Activated CD4-positive, alpha-beta T cell treated with anti-CD3 and anti-CD28 coated beads for 36 hours (primary cell): ENCODE measurements at regions not wholly inside any gene's neighbourhood (a gene's known extent, or its start where the extent isn't known, plus 50 kb on each side); places are given as distances from the start of the nearest gene placed in this dataset.

Experiments
- ATAC-seq: fragments of 200-7000 bp; cut with Tn5 transposase; one replicate; pipeline ENCODE4 v1.10.0; 2021; ENCODE audit warnings: mild to moderate bottlenecking, moderate library complexity
- CTCF ChIA-PET: fragments of 350-600 bp; sonication (Branson Sonifier 250); formaldehyde crosslinking; loops from one replicate; lab custom pipeline; 2021; ENCODE audit warnings: antibody characterized with exemption; lab: Charles Lee
- POLR2A ChIA-PET: fragments of 350-600 bp; sonication (Branson Sonifier 250); formaldehyde crosslinking; loops from one replicate; lab custom pipeline; 2021; ENCODE audit warnings: antibody characterized with exemption, inconsistent platforms; lab: Charles Lee
- DNase-seq: peaks from one replicate; pipeline ENCODE4 v3.0.0-alpha.2; 2020
- H3K27ac Mint-ChIP-seq: one replicate; pipeline ENCODE4 v1.8.0; 2021; ENCODE audit warnings: mixed read lengths
- H3K27me3 Mint-ChIP-seq: one replicate; pipeline ENCODE4 v1.8.0; 2021; ENCODE audit warnings: mixed read lengths
- H3K36me3 Mint-ChIP-seq: one replicate; pipeline ENCODE4 v1.8.0; 2021; ENCODE audit warnings: low read depth, mixed read lengths
- H3K4me1 Mint-ChIP-seq: one replicate; pipeline ENCODE4 v1.8.0; 2021; ENCODE audit warnings: mixed read lengths
- H3K4me3 Mint-ChIP-seq: one replicate; pipeline ENCODE4 v1.8.0; 2021; ENCODE audit warnings: mild to moderate bottlenecking, moderate library complexity, mixed read lengths
- H3K9me3 Mint-ChIP-seq: one replicate; pipeline ENCODE4 v1.8.0; 2021; ENCODE audit warnings: low read depth, mixed read lengths
- intact Hi-C, 2 experiments: fragments of 100-400 bp; cut with DNase I in 1 of 2; cut with micrococcal nuclease in 1 of 2; formaldehyde crosslinking; loops; one replicate each; pipeline versions ENCODE4 v1.14.2 to v1.15.1; 2022 to 2024; cut with DNase I, micrococcal nuclease

DNA sequence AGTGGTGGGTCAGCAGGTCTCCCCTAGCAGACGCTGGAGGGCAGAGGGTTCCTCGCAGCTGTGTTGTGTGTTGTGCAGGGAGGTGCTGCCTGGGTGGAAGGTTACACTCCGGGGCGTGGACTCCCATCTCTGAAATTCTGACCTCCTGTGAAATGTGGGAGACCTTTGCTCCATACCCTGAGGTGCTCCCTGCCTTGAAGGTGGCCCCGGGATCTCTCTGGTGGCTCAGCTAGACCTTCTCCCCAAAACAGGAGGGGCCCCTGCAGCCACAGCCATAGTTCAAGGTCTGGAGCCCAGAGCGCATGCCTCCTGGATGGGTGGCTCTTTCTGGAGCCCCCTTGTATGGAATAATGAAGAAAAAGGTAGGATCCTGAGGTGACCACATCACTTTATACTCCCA, 70.2 kb downstream of the SOX1 start:
- Mint-ChIP-seq H3K27ac (no peak overlapping the region), H3K9me3 (no peaks in the 10 kb centered on the region), H3K27me3 (peaks cover 4% of the 10 kb centered on the region), H3K4me1 (no peaks in the 10 kb centered on the region), H3K36me3 (no peaks in the 10 kb centered on the region), H3K4me3 (no peak overlapping the region)
- no peak for ATAC-seq
- ChIA-PET CTCF (no interaction called here), POLR2A (no interaction called here)
- intact Hi-C loops: no loop called here
- no peak for DNase-seq

DNA sequence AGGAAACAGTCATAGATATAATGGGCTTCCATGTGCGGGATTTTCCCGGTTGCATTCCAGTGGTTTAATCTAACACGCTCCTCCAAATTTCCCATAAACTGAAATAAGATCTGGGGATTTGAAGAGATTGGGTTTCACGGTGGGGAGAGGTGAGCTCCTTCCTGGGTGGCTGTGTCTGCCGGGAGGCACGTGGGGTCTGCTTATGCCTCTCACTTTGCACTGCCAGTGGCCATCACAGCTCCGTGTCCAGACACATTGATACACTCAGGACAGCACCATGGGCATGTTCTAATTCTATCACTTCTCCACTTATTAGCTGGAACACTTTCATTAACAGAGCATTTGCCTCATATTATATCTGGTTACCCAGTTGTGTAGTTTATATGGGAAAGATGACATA, 73.4 kb downstream of the SOX1 start:
- intact Hi-C loops: no loop called here
- Mint-ChIP-seq H3K27me3 (peaks cover 3% of the 10 kb centered on the region), H3K27ac (no peak overlapping the region), H3K36me3 (no peaks in the 10 kb centered on the region), H3K9me3 (no peaks in the 10 kb centered on the region), H3K4me3 (no peak overlapping the region), H3K4me1 (no peaks in the 10 kb centered on the region)
- ATAC-seq (no peak), DNase-seq (no peak)
- ChIA-PET CTCF (no interaction called here), POLR2A (no interaction called here)

DNA sequence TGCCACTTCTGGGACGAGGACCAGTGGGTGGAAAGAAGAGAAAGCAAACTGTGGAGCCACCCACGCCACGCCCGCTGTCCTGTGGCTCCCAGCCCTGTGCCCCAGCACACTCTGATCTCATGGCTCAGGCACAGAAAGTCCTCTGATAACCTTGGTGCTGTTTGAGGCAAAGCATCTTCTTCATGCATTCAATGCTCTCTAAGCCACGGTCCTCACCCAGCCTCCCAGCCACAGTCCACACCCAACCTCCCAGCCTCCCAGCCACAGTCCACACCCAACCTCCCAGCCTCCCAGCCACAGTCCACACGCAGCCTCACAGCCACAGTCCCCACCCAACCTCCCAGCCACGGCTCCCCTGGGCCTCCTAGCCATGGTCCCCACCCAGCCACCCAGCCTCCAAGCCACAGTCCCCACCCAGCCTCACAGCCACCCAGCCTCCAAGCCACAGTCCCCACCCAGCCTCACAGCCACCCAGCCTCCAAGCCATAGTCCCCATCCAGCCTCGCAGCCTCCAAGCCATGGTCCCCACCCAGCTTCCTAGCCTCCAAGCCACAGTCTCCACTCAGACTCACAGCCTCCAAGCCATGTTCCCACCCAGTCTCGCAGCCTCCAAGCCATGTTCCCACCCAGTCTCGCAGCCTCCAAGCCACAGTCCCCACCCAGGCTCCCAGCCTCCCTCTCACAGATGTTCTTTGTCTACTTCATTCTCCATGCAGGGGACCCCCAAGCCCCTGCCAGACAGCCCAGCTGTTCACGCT, 74.9 kb downstream of the SOX1 start:
- Mint-ChIP-seq H3K36me3 (no peaks in the 10 kb centered on the region), H3K4me1 (no peaks in the 10 kb centered on the region), H3K27ac (no peak overlapping the region), H3K4me3 (no peak overlapping the region), H3K9me3 (no peaks in the 10 kb centered on the region), H3K27me3 (peaks cover 3% of the 10 kb centered on the region)
- no peak for ATAC-seq
- intact Hi-C loops: no loop called here
- DNase-seq: no peak
- ChIA-PET POLR2A (no interaction called here), CTCF (no interaction called here)

DNA sequence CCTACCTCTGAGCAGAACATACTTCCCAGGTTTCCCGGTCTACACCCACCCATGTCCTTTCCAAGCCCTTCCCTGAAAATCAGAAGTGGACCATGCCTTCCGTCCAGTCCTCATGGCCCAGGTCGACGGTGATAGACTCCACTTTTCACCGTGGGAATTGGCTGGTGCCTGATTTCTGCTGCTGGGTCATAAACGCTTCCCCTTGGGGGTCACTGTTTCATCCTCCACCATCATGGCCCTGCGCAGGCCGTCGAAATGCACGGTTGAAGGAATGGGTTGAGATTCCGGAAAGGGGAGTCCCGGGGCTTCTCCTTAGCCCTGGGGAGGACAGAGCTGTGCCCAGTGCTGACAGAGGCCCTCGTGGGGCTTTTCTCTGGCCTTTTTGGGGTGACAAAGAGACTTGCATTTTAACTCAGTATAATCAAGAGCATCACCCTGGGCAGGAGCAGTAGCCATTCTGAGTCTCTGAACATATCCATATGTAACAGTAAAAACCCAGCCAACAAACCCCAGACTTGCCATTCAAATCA, 75.5 kb downstream of the SOX1 start:
- Mint-ChIP-seq H3K4me1 (no peaks in the 10 kb centered on the region), H3K9me3 (peaks cover under 1% of the 10 kb centered on the region), H3K27ac (no peak overlapping the region), H3K36me3 (no peaks in the 10 kb centered on the region), H3K4me3 (no peak overlapping the region), H3K27me3 (peaks cover 3% of the 10 kb centered on the region)
- ATAC-seq (no peak), DNase-seq (no peak)
- POLR2A ChIA-PET: no interaction called here
- CTCF ChIA-PET: no interaction called here
- intact Hi-C loops: no loop called here

DNA sequence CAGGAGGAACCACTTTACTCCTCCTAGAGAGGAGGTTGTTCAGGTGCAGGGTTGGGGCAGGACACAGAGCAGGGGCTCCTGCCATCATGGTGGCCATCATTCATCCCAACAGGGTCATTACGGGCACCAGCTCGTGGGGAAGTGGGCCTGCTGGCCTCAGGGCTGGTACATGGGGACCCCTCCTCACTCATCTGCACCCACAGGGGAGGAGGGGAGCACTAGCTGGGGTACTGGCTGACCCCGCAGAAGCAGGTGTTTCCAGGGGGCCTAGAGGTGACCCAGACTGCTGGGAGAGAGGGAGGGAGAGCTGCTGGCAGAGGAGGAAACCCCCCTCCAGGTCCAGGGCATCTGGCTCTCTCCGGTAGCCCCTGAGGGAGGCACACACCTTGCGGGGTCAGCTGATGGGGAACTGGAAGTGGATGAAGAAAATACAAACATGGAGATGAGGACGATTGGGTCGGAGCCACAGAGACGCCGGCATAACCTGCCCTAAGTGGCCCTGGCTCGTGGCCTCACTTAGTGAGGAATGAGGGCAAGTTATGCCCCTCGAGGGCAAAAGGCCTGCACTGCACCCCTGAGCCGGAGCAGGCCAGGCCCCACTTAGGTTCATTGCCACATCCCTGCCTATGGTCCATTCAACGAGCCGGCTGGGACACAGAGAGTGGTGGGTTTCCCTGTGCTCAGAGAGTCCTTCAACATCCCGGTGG, 76.2 kb downstream of the SOX1 start:
- peaks cover 3% of the 10 kb centered on the region for H3K27me3 Mint-ChIP-seq
- DNase-seq: no peak

DNA sequence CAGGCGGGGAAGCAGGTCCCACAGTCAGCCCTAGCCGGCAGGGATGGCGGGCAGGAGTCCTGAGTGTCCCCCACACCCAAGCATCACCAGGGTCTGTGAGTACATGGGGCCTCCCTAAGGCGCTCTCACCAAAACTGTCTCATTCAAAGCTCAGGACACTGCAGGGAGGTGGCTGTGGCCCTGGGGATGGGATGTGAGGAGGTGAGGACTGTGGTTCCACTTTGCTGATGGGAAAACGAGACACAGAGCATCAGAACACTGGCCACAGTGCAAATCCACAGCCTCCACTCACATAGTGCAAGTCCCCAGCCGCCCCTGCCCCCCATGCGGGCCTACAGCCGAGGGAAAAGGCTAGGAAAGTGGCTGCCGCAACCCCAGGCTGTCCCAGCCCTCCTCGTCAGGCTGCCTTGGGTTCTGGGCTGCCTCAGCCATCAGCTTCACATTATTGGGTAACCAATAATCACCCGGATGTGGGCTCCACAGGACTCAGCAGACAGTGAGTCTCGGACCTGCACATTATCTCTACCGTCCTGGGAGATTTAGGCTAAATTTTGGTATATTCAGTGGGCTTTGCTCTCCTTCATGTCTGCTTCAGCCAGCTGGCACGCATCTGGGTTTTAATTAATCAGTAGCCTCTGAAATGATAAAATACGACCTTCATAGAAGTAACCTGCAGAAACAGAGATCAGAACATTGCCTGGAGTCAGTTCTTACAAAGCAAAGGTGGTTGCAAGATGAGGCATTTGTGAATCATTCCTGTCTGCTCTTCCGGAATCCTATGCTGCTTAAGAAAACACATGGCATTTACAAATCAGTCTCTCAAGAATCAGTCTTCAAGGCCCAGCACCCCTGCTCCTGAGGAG, 77.0 kb downstream of the SOX1 start:
- ChIA-PET CTCF (no interaction called here), POLR2A (no interaction called here)
- ATAC-seq (no peak), DNase-seq (no peak)
- Mint-ChIP-seq H3K9me3 (peaks cover 2% of the 10 kb centered on the region), H3K4me1 (no peaks in the 10 kb centered on the region), H3K27me3 (peaks cover 3% of the 10 kb centered on the region), H3K27ac (no peak overlapping the region), H3K36me3 (no peaks in the 10 kb centered on the region), H3K4me3 (no peak overlapping the region)
- intact Hi-C loops: no loop called here

More for the DNA sequence above, 76.2 kb downstream of the SOX1 start:
- intact Hi-C loops: no loop called here
- no peaks in the 10 kb centered on the region for H3K4me1 Mint-ChIP-seq
- H3K27ac Mint-ChIP-seq: no peak overlapping the region
- ATAC-seq: no peak
- ChIA-PET CTCF (no interaction called here), POLR2A (no interaction called here)
- peaks cover 2% of the 10 kb centered on the region for H3K9me3 Mint-ChIP-seq
- H3K4me3 Mint-ChIP-seq: no peak overlapping the region
- no peaks in the 10 kb centered on the region for H3K36me3 Mint-ChIP-seq

DNA sequence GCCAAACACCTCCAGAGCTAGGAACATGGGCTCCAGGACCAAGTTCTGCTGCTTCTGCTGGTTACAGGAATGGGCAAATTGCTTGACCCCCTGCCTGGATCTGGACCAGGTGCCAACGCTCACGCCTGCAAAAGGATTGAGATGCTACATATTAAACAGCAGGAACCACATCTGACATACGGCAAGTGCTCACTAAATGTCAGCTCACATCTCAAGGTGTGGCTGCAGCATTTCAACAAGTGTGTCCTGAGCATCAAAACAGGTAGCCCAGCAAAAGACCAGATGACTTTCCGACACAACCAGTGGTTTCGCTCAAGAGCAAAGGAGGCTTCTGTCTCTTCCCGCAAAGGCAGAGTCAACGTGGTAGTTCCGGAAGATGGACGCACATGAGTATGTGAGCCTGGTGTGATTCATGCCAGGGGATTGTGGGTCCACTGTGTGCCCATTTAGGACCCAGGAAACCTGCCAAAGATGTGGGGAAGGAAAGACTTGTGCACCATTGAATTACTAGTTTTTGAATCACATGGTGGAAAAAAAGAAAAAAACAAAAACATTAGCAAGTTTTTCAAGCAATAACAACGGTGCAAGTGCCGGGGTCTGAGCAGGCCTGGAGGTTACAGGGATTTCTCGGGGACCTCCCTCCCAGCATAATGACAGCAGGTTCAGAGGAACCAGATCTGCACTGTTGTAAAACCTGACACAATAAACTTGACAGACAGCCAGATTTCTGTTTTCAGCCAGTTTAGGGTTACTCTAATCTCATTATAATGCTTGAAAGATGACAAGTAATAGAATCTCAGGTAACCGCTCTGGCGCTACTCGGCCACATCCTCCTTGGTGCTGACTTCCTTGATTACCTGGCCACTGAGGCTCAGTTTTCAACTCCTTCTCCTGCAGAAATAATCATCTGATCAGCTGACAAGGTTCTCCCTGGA, 77.9 kb downstream of the SOX1 start:
- Mint-ChIP-seq H3K4me3 (no peak overlapping the region), H3K27me3 (peaks cover 3% of the 10 kb centered on the region), H3K4me1 (no peaks in the 10 kb centered on the region), H3K9me3 (peaks cover 2% of the 10 kb centered on the region), H3K36me3 (no peaks in the 10 kb centered on the region), H3K27ac (no peak overlapping the region)
- intact Hi-C loops: no loop called here
- ATAC-seq: no peak
- CTCF ChIA-PET: no interaction called here
- POLR2A ChIA-PET: no interaction called here
- no peak for DNase-seq

DNA sequence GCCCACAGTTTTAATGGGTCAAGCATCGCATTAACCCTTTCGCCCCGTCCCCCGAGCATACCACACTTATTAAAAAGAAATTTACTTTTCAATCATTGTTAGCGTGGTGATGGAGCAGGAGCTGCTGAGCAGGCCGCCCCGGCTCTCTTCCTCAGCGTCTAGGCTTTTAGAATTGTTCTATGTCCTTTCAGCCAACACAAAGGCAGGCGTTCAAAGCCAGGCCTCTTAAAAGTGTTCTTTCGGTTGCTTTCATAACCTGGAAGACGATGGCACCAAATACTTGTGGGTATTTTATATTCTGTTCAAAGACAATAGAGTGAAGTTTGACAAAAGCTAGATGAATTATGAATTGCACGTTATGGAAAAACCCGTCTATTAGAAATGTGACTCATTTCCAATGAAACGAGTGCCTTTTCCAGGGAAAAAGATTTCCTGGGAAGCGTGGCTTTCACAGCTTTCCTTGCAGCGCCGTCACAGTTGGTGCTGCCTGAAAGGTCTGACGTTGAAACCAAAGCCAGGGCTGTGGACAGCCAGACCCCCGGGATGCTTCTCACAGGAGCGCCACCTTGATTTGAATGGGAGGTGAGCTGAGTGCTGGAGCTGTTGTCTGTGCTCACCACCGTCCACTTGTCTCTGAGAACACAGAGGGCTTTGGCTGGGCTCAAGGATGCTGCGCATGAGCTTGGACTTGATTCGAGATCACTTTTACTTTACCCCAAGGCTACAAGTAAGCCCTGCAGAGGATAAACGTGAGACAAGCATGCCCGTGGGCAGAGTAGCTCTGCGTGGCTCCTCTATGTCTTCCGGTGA, 78.8 kb downstream of the SOX1 start:
- ATAC-seq (no peak), DNase-seq (no peak)
- Mint-ChIP-seq H3K36me3 (no peaks in the 10 kb centered on the region), H3K4me3 (no peak overlapping the region), H3K27me3 (no peaks in the 10 kb centered on the region), H3K4me1 (no peaks in the 10 kb centered on the region), H3K9me3 (peaks cover 2% of the 10 kb centered on the region), H3K27ac (no peak overlapping the region)
- intact Hi-C loops: no loop called here
- ChIA-PET POLR2A (no interaction called here), CTCF (no interaction called here)

DNA sequence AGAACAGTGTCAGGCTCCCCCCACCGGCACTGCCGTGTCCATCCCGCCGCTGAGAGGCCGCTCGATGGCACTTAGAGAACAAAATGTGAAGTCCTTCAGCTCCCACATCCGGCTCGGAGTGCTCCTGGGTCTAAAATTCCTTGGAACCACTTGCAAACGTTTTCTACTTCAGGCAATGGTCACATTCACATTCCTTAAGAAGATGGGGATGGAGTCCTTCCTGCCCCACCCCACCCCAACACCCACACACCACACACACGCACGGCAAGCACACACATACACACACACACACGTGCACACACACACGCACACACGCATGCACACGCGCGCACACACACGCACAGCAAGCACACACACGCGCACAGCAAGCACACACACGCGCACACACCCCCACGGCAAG, 83.4 kb downstream of the SOX1 start:
- Mint-ChIP-seq H3K4me3 (no peak overlapping the region), H3K4me1 (no peaks in the 10 kb centered on the region), H3K36me3 (no peaks in the 10 kb centered on the region), H3K27me3 (peaks cover 3% of the 10 kb centered on the region), H3K27ac (no peak overlapping the region), H3K9me3 (peaks cover 2% of the 10 kb centered on the region)
- POLR2A ChIA-PET: no interaction called here
- ATAC-seq (no peak), DNase-seq (no peak)
- CTCF ChIA-PET: no interaction called here
- intact Hi-C loops: no loop called here

DNA sequence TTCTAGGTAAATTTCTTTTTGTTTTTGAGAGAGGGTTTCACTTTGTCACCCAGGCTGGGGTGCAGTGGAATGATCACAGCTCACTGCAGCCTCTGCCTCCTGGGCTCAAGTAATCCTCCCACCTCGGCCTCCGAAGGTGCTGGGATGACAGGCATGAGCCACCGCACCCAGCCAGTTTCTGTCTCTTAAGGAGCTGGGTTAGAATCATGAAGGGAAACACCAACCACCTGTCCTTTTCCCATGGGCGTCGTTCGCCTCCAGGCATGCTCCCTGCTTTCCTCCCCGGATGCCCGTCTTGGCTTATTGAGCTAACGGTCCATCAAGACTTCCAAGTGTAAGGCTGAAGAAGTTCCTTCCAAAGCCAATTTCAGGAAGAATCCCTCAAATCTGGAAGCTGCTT, 85.9 kb downstream of the SOX1 start:
- H3K9me3 Mint-ChIP-seq: no peaks in the 10 kb centered on the region
- H3K27ac Mint-ChIP-seq: no peak overlapping the region
- H3K36me3 Mint-ChIP-seq: no peaks in the 10 kb centered on the region
- H3K4me3 Mint-ChIP-seq: no peak overlapping the region
- CTCF ChIA-PET: no interaction called here
- DNase-seq (no peak), ATAC-seq (no peak)
- intact Hi-C loops: no loop called here
- H3K4me1 Mint-ChIP-seq: no peaks in the 10 kb centered on the region
- peaks cover 3% of the 10 kb centered on the region for H3K27me3 Mint-ChIP-seq
- POLR2A ChIA-PET: no interaction called here
